H9 (cell line): ENCODE measurements at regions not wholly inside any gene's neighbourhood (a gene's known extent, or its start where the extent isn't known, plus 50 kb on each side); places are given as distances from the start of the nearest gene placed in this dataset.

Experiments used
- DNase-seq: peaks from one replicate; pipeline ENCODE4 v3.0.0-alpha.2; 2017
- H2AFZ ChIP-seq: one replicate; pipeline ENCODE4 v1.6.1; 2013; ENCODE audit warnings: mild to moderate bottlenecking, low read length, control low read depth, moderate library complexity
- H2AK5ac ChIP-seq: 2 replicates; pipeline ENCODE4 v1.6.1; 2013; ENCODE audit warnings: low read length, control low read depth, mixed read lengths; ENCODE audit not compliant: insufficient read length
- H2BK120ac ChIP-seq: one replicate; pipeline ENCODE4 v1.6.1; 2013; ENCODE audit warnings: low read depth, mild to moderate bottlenecking, low read length, control low read depth, inconsistent platforms; ENCODE audit not compliant: poor library complexity, severe bottlenecking
- H2BK12ac ChIP-seq: 2 replicates; pipeline ENCODE4 v1.6.1; 2013; ENCODE audit warnings: low read length, control low read depth, mixed read lengths, low read depth; ENCODE audit not compliant: insufficient read length
- H2BK15ac ChIP-seq: 2 replicates; pipeline ENCODE4 v1.6.1; 2013; ENCODE audit warnings: low read depth, low read length, control low read depth
- H2BK20ac ChIP-seq: one replicate; pipeline ENCODE4 v1.6.1; 2013; ENCODE audit warnings: low read depth, mild to moderate bottlenecking, low read length, control low read depth, inconsistent platforms; ENCODE audit not compliant: poor library complexity, severe bottlenecking
- H2BK5ac ChIP-seq: 2 replicates; pipeline ENCODE4 v1.6.1; 2013; ENCODE audit warnings: low read length, control low read depth, mixed read lengths; ENCODE audit not compliant: insufficient read length
- H3K14ac ChIP-seq: 2 replicates; pipeline ENCODE4 v1.6.1; 2013; ENCODE audit warnings: low read length, control low read depth; ENCODE audit not compliant: insufficient read depth
- H3K18ac ChIP-seq: 2 replicates; pipeline ENCODE4 v1.6.1; 2013; ENCODE audit warnings: low read depth, mild to moderate bottlenecking, mixed read lengths, low read length, control low read depth; ENCODE audit not compliant: insufficient read length
- H3K23ac ChIP-seq: 2 replicates; pipeline ENCODE4 v1.6.1; 2013; ENCODE audit warnings: low read length, control low read depth, mixed read lengths, low read depth; ENCODE audit not compliant: insufficient read length
- H3K23me2 ChIP-seq: 2 replicates; pipeline ENCODE4 v1.6.1; 2013; ENCODE audit warnings: low read depth, mild to moderate bottlenecking, mixed read lengths, low read length, control low read depth; ENCODE audit not compliant: insufficient read length, poor library complexity, severe bottlenecking
- H3K27ac ChIP-seq: 2 replicates; pipeline ENCODE4 v1.5.1; 2013; ENCODE audit warnings: low read length, control low read depth, mixed read lengths, low read depth; ENCODE audit not compliant: insufficient read length
- H3K27me3 ChIP-seq: 2 replicates; pipeline ENCODE4 v1.6.1; 2013; ENCODE audit warnings: low read length, control low read depth, inconsistent platforms; ENCODE audit not compliant: insufficient read depth
- H3K4ac ChIP-seq: 2 replicates; pipeline ENCODE4 v1.6.1; 2013; ENCODE audit warnings: low read depth, mild to moderate bottlenecking, control low read depth, inconsistent platforms, low read length, moderate library complexity
- H3K4me1 ChIP-seq: 2 replicates; pipeline ENCODE4 v1.6.1; 2013; ENCODE audit warnings: low read length, control low read depth, inconsistent platforms; ENCODE audit not compliant: insufficient read depth
- H3K4me2 ChIP-seq: 2 replicates; pipeline ENCODE4 v1.6.1; 2013; ENCODE audit warnings: low read length, control low read depth, mixed read lengths; ENCODE audit not compliant: insufficient read length, insufficient read depth
- H3K56ac ChIP-seq: 2 replicates; pipeline ENCODE4 v1.6.1; 2013; ENCODE audit warnings: low read depth, mild to moderate bottlenecking, mixed read lengths, low read length, control low read depth; ENCODE audit not compliant: insufficient read length
- H3K79me1 ChIP-seq: 2 replicates; pipeline ENCODE4 v1.6.1; 2013; ENCODE audit warnings: low read depth, mild to moderate bottlenecking, moderate library complexity, low read length, control low read depth, inconsistent platforms; ENCODE audit not compliant: insufficient read depth, poor library complexity, severe bottlenecking
- H3K79me2 ChIP-seq: 2 replicates; pipeline ENCODE4 v1.6.1; 2013; ENCODE audit warnings: low read length, control low read depth, inconsistent platforms; ENCODE audit not compliant: insufficient read depth
- H3K9ac ChIP-seq: 2 replicates; pipeline ENCODE4 v1.6.1; 2013; ENCODE audit warnings: low read length, control low read depth, mixed read lengths; ENCODE audit not compliant: insufficient read length; ENCODE audit errors: extremely low read depth
- H3K9me3 ChIP-seq: one replicate; pipeline ENCODE4 v1.6.1; 2013; ENCODE audit warnings: low read depth, low read length, inconsistent platforms; ENCODE audit not compliant: control insufficient read depth
- H3T11ph ChIP-seq: one replicate; pipeline ENCODE4 v1.6.1; 2013; ENCODE audit warnings: mild to moderate bottlenecking, low read length, control low read depth, inconsistent platforms
- H4K20me1 ChIP-seq: one replicate; pipeline ENCODE4 v1.6.1; 2013; ENCODE audit not compliant: control insufficient read depth, insufficient read length, insufficient read depth
- H4K5ac ChIP-seq: 2 replicates; pipeline ENCODE4 v1.6.1; 2013; ENCODE audit warnings: low read depth, mild to moderate bottlenecking, mixed read lengths, low read length, control low read depth; ENCODE audit not compliant: insufficient read length
- H4K8ac ChIP-seq: replicated peaks from 2 replicates; pipeline ENCODE4 v1.6.1; 2013; ENCODE audit warnings: low read length, control low read depth, mixed read lengths, low read depth; ENCODE audit not compliant: insufficient read length
- H4K91ac ChIP-seq: 2 replicates; pipeline ENCODE4 v1.6.1; 2013; ENCODE audit warnings: low read depth, mild to moderate bottlenecking, moderate library complexity, mixed read lengths, low read length, control low read depth; ENCODE audit not compliant: insufficient read length
- H3K27ac Mint-ChIP-seq, 3 experiments: 2 replicates in 2 of 3; 3 replicates in 1 of 3; pipeline ENCODE4 v1.8.0; 2020 to 2021; ENCODE audit warnings: mixed read lengths in 3 of 3, mild to moderate bottlenecking in 1 of 3, moderate library complexity in 1 of 3
- H3K27me3 Mint-ChIP-seq: 2 replicates; pipeline ENCODE4 v1.8.0; 2021; ENCODE audit warnings: low read depth, mild to moderate bottlenecking, moderate library complexity, mixed read lengths
- H3K36me3 Mint-ChIP-seq, 3 experiments: 2 replicates in 2 of 3; 3 replicates in 1 of 3; pipeline ENCODE4 v1.8.0; 2020 to 2021; ENCODE audit warnings: low read depth in 3 of 3, mixed read lengths in 3 of 3; ENCODE audit not compliant: insufficient read depth in 1 of 3
- H3K4me1 Mint-ChIP-seq, 2 experiments: 2 replicates each; pipeline ENCODE4 v1.8.0; 2020; ENCODE audit warnings: mixed read lengths in 2 of 2
- H3K4me3 Mint-ChIP-seq, 2 experiments: 2 replicates in 1 of 2; 3 replicates in 1 of 2; pipeline ENCODE4 v1.8.0; 2020 to 2021; ENCODE audit warnings: mild to moderate bottlenecking in 2 of 2, mixed read lengths in 2 of 2, moderate library complexity in 1 of 2
- H3K9me3 Mint-ChIP-seq, 2 experiments: 2 replicates in 1 of 2; 3 replicates in 1 of 2; pipeline ENCODE4 v1.8.0; 2020; ENCODE audit warnings: mild to moderate bottlenecking in 2 of 2, mixed read lengths in 2 of 2, moderate library complexity in 1 of 2
- CTCF ChIP-seq: fragments of 200-600 bp; sonication (generic); conservative IDR thresholded peaks from 3 replicates; pipeline ENCODE4 v1.8.0; 2021; ENCODE audit warnings: antibody characterized with exemption, mild to moderate bottlenecking
- WGBS: extraction: QIAGEN DNeasy Blood & Tissue Kit; methylation state at CpG from one replicate; pipeline ENCODE4 v1.1.7; 2013; ENCODE audit warnings: missing lambda C conversion rate, low lambda C conversion rate, mixed read lengths; ENCODE audit not compliant: insufficient read length; ENCODE audit errors: extremely low coverage; 5-methylcytosine and 5-hydroxymethylcytosine counted together

GRCh38 chr6:142676647-142677192 lies 268.3 kb downstream of the HIVEP2 start:
- Histone ChIP-seq H3K79me2 (no peaks in the 10 kb centered on the region), H3K56ac (no peak overlapping the region), H3K23me2 (no peaks in the 10 kb centered on the region), H2AK5ac (no peak overlapping the region), H3K9ac (no peak overlapping the region), H4K20me1 (no peaks in the 10 kb centered on the region), H3K27ac (no peak overlapping the region), H2BK15ac (no peak overlapping the region), H3K9me3 (no peaks in the 10 kb centered on the region), H3K23ac (no peak overlapping the region), H2BK120ac (no peak overlapping the region), H3K4me1 (no peaks in the 10 kb centered on the region), H3T11ph (no peak overlapping the region), H3K4me2 (no peak overlapping the region), H3K14ac (no peak overlapping the region), H4K91ac (no peak overlapping the region), H2BK20ac (no peak overlapping the region), H4K5ac (no peak overlapping the region), H2BK12ac (no peak overlapping the region), H3K4ac (no peak overlapping the region), H3K79me1 (no peaks in the 10 kb centered on the region), H3K27me3 (no peaks in the 10 kb centered on the region), H4K8ac (no peak overlapping the region), H2BK5ac (no peak overlapping the region), H3K18ac (no peak overlapping the region), H2AFZ (no peak overlapping the region)
- Mint-ChIP-seq H3K4me1 (peaks cover 3 to 6% of the 10 kb centered on the region in 2 experiments; a peak in 1 of 4 replicates), H3K36me3 (no peaks in the 10 kb centered on the region), H3K4me3 (no peak overlapping the region), H3K27me3 (no peaks in the 10 kb centered on the region), H3K9me3 (no peaks in the 10 kb centered on the region), H3K27ac (no peak overlapping the region)
- no peak for DNase-seq
- WGBS: no CpG with 5 or more reads among the region's 5 CpGs
- TF ChIP-seq CTCF: no peak
